A673 (cell line): ENCODE measurements at regions not wholly inside any gene's neighbourhood (a gene's known extent, or its start where the extent isn't known, plus 50 kb on each side); places are given as distances from the start of the nearest gene placed in this dataset.

Source experiments
- EZH2 ChIP-seq: fragments of 200-600 bp; sonication (generic); IDR thresholded peaks from 2 replicates; pipeline ENCODE4 v1.6.1; 2017; ENCODE audit warnings: borderline replicate concordance, low read depth, mild to moderate bottlenecking, mixed read lengths, antibody characterized with exemption, low read length; ENCODE audit not compliant: poor library complexity, severe bottlenecking
- TF ChIP-seq, protein P1 (sequence below): fragments of 300-800, 200-600 bp; sonication (generic); conservative IDR thresholded peaks from 2 replicates; pipeline ENCODE4 v1.5.1; 2017; ENCODE audit warnings: low read depth, mild to moderate bottlenecking, antibody characterized with exemption, low read length, moderate library complexity, mixed read lengths

DNA sequence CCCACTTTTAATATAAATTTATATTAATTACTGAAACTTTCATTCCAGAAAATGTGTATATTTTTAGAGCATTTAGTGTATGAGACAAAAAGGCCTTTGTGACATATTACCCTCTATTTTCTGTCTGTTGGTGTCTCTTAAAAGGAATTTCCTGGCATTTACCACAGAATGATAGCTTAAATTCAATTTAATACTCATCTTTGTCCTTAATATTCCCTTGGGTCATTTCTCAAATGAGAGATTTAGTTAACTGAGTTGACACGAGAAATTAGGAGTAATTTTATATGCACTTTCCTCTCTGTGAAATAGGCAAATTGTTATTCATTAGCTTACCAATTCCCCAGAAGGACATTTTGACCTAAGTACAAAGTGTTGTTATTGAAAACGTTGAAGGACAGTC lies 101.7 kb upstream of the CTTNBP2 start:
- TF ChIP-seq, protein P1, sequence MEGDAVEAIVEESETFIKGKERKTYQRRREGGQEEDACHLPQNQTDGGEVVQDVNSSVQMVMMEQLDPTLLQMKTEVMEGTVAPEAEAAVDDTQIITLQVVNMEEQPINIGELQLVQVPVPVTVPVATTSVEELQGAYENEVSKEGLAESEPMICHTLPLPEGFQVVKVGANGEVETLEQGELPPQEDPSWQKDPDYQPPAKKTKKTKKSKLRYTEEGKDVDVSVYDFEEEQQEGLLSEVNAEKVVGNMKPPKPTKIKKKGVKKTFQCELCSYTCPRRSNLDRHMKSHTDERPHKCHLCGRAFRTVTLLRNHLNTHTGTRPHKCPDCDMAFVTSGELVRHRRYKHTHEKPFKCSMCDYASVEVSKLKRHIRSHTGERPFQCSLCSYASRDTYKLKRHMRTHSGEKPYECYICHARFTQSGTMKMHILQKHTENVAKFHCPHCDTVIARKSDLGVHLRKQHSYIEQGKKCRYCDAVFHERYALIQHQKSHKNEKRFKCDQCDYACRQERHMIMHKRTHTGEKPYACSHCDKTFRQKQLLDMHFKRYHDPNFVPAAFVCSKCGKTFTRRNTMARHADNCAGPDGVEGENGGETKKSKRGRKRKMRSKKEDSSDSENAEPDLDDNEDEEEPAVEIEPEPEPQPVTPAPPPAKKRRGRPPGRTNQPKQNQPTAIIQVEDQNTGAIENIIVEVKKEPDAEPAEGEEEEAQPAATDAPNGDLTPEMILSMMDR = no peak
- TF ChIP-seq EZH2 = no peak
